ENCODE measurements at regions not wholly inside any gene's neighbourhood (a gene's known extent, or its start where the extent isn't known, plus 50 kb on each side); places are given as distances from the start of the nearest gene placed in this dataset.

DNA sequence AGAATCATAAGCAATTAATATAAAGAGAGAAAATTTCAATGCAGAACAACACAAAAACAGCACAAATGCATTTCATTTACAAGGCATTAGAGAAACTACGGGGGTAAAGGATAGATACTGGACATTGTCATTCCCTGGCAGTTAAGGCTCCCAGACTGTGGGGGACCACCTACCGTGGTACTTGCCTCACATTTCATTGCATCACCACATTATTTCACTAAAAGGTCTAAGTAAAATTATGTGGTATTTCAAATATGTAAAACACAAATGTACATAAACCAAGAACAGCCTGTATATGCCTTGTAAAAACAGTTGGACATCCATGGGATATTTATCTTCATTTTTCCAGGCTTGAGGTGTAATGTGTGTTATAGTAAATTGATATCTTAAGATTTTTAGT, 571.2 kb upstream of the ZNF462 start:
- Histone ChIP-seq H3K27me3 (replicated peaks; ENCODE audit: insufficient read depth) (no peaks in the 10 kb centered on the region), H3K9me3 (no peaks in the 10 kb centered on the region), H3K4me3 (no peak overlapping the region), H3K4me1 (ENCODE audit: control insufficient read depth in 1 of 2, low read depth in 2 of 2) (no peaks in the 10 kb centered on the region), H3K27ac (no peak overlapping the region), H3K36me3 (no peaks in the 10 kb centered on the region)
- no peak for TF ChIP-seq CTCF (IDR thresholded peaks at IDR 0.05)
- DNase-seq (ENCODE audit: low spot score) (no peak), ATAC-seq (ENCODE audit: insufficient number of reproducible peaks, low FRiP score, low read depth) (no peak)

DNA sequence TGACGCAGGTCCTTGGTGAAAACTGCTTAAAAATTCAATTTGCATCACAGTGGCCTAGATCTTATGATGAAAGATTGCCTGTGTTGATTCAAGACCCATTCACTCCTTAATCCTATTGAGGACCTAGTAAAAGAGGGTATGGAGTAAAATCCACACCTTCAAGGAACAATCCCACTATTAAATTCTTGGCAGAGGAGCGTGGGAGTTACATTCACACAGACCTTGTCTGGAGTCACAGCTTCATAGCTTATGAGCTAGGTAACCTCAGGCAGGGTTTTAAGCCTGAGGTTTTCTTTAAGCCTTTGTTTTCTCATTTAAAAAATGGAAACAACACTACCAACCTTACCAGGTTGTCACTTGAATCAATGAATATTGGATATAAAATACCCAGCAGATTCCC, 566.5 kb upstream of the ZNF462 start:
- Histone ChIP-seq H3K27ac (no peak overlapping the region), H3K9me3 (no peaks in the 10 kb centered on the region), H3K4me1 (ENCODE audit: control insufficient read depth in 1 of 2, low read depth in 2 of 2) (no peaks in the 10 kb centered on the region), H3K27me3 (replicated peaks; ENCODE audit: insufficient read depth) (no peaks in the 10 kb centered on the region), H3K36me3 (no peaks in the 10 kb centered on the region), H3K4me3 (no peak overlapping the region)
- DNase-seq (ENCODE audit: low spot score), result no peak
- no peak for ATAC-seq (ENCODE audit: insufficient number of reproducible peaks, low FRiP score, low read depth)
- no peak for TF ChIP-seq CTCF (IDR thresholded peaks at IDR 0.05)

DNA sequence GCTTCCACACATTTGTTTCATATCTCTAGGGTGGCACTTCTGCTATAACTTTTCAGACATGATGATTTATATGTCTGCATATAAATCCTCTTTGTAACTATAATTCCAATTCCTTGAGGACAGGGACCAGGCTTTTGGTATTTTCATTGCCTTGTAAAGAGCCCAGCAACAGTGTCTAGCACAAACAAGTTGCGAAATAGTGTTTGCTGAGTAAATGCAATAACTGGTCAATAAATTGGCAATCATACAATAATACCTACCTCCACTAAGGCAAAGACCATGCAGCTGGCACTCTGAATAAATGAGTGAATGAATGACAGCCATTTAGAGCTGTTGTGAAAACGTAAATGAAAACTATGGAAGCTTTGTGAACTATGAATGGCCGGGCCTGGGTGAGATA, 564.0 kb upstream of the ZNF462 start:
- no peak overlapping the region for H3K4me3 ChIP-seq
- ATAC-seq (ENCODE audit: insufficient number of reproducible peaks, low FRiP score, low read depth) (no peak), DNase-seq (ENCODE audit: low spot score) (no peak)
- H3K36me3 ChIP-seq, result no peaks in the 10 kb centered on the region
- no peaks in the 10 kb centered on the region for H3K4me1 ChIP-seq (ENCODE audit: control insufficient read depth in 1 of 2, low read depth in 2 of 2)
- no peaks in the 10 kb centered on the region for H3K27me3 ChIP-seq (replicated peaks; ENCODE audit: insufficient read depth)
- no peak for TF ChIP-seq CTCF (IDR thresholded peaks at IDR 0.05)
- H3K9me3 ChIP-seq, result no peaks in the 10 kb centered on the region
- no peak overlapping the region for H3K27ac ChIP-seq

GRCh38 chr9:106304401-106304920, 558.5 kb upstream of the ZNF462 start:
- Histone ChIP-seq H3K27me3 (replicated peaks; ENCODE audit: insufficient read depth) (no peaks in the 10 kb centered on the region), H3K4me3 (no peak overlapping the region), H3K36me3 (no peaks in the 10 kb centered on the region), H3K4me1 (ENCODE audit: control insufficient read depth in 1 of 2, low read depth in 2 of 2) (no peaks in the 10 kb centered on the region), H3K27ac (no peak overlapping the region), H3K9me3 (no peaks in the 10 kb centered on the region)
- ATAC-seq (ENCODE audit: insufficient number of reproducible peaks, low FRiP score, low read depth), result no peak
- DNase-seq (ENCODE audit: low spot score), result no peak
- no peak for TF ChIP-seq CTCF (IDR thresholded peaks at IDR 0.05)

GRCh38 chr9:106305428-106306133, 557.4 kb upstream of the ZNF462 start:
- no peak overlapping the region for H3K27ac ChIP-seq
- H3K4me3 ChIP-seq, result no peak overlapping the region
- H3K36me3 ChIP-seq, result no peaks in the 10 kb centered on the region
- H3K9me3 ChIP-seq, result no peaks in the 10 kb centered on the region
- H3K27me3 ChIP-seq (replicated peaks; ENCODE audit: insufficient read depth), result no peaks in the 10 kb centered on the region
- no peaks in the 10 kb centered on the region for H3K4me1 ChIP-seq (ENCODE audit: control insufficient read depth in 1 of 2, low read depth in 2 of 2)
- no peak for TF ChIP-seq CTCF (IDR thresholded peaks at IDR 0.05)
- ATAC-seq (ENCODE audit: insufficient number of reproducible peaks, low FRiP score, low read depth), result no peak
- no peak for DNase-seq (ENCODE audit: low spot score)
